Stimulated activated CD4-positive, alpha-beta T cell treated with anti-CD3 and anti-CD28 coated beads, Interleukin-1b, Interleukin-23, amount 100 ng/mL, for 1 hour (primary cell): ENCODE measurements at regions not wholly inside any gene's neighbourhood (a gene's known extent, or its start where the extent isn't known, plus 50 kb on each side); places are given as distances from the start of the nearest gene placed in this dataset.

ENCODE experiments used
- DNase-seq, 2 donors: peaks; one replicate each; pipeline ENCODE4 v3.0.0-alpha.2; 2020; ENCODE audit warnings: low read depth in 2 of 2

- DNase-seq: no peak
Measured at GRCh38 chr13:33745370-33746324, 72.3 kb upstream of the RFC3 start.

GRCh38 chr13:33746867-33747266 lies 71.1 kb upstream of the RFC3 start:
- no peak for DNase-seq

GRCh38 chr13:33751151-33751550 lies 66.8 kb upstream of the RFC3 start:
- DNase-seq: no peak

- DNase-seq: no peak
Measured at GRCh38 chr13:33752094-33752493, 65.9 kb upstream of the RFC3 start.

GRCh38 chr13:33752597-33752996 lies 65.4 kb upstream of the RFC3 start:
- DNase-seq: no peak

- DNase-seq: no peak
Measured at GRCh38 chr13:33756929-33757328, 61.0 kb upstream of the RFC3 start.

- no peak for DNase-seq
Measured at GRCh38 chr13:33757713-33758112, 60.2 kb upstream of the RFC3 start.

- no peak for DNase-seq
Measured at GRCh38 chr13:33758113-33758512, 59.8 kb upstream of the RFC3 start.

- DNase-seq: no peak
Measured at GRCh38 chr13:33761740-33762139, 56.2 kb upstream of the RFC3 start.

GRCh38 chr13:33763021-33763420 lies 54.9 kb upstream of the RFC3 start:
- DNase-seq: no peak

- no peak for DNase-seq
Measured at GRCh38 chr13:33764716-33765115, 53.2 kb upstream of the RFC3 start.

- no peak for DNase-seq
Measured at GRCh38 chr13:33766329-33767123, 51.4 kb upstream of the RFC3 start.

GRCh38 chr13:33767140-33767539 lies 50.8 kb upstream of the RFC3 start:
- no peak for DNase-seq
